GM12878 (cell line): ENCODE measurements at regions not wholly inside any gene's neighbourhood (a gene's known extent, or its start where the extent isn't known, plus 50 kb on each side); places are given as distances from the start of the nearest gene placed in this dataset.

Source experiments
- CREM ChIP-seq: IDR thresholded peaks from 2 replicates; pipeline ENCODE4 v1.6.1; 2014; ENCODE audit warnings: antibody characterized with exemption, low read depth
- CUX1 ChIP-seq: IDR thresholded peaks from 2 replicates; pipeline ENCODE4 v1.6.1; 2012; ENCODE audit warnings: improper control_type of control experiment, low read depth, low read length; ENCODE audit not compliant: insufficient replicate concordance
- EGR1 ChIP-seq, 2 experiments: IDR thresholded peaks; 1 replicate in 1 of 2; 2 replicates in 1 of 2; pipeline ENCODE4 v1.6.1; 2011 to 2012; ENCODE audit warnings: low read depth in 2 of 2, low read length in 2 of 2, borderline replicate concordance in 1 of 2, mild to moderate bottlenecking in 1 of 2, moderate library complexity in 1 of 2
- MEF2B ChIP-seq: fragments of 450-650 bp; IDR thresholded peaks from 2 replicates; pipeline ENCODE4 v1.6.1; 2018; ENCODE audit warnings: mild to moderate bottlenecking, moderate library complexity; ENCODE audit not compliant: partially characterized antibody, poor library complexity, severe bottlenecking
- NRF1 ChIP-seq: conservative IDR thresholded peaks from 2 replicates; pipeline ENCODE4 v1.6.1; 2011; ENCODE audit warnings: mild to moderate bottlenecking, low read depth, low read length, improper control_type of control experiment
- TCF7 ChIP-seq: IDR thresholded peaks from 2 replicates; pipeline ENCODE4 v1.6.1; 2014; ENCODE audit warnings: antibody characterized with exemption, borderline replicate concordance
- TF ChIP-seq, protein P1 (sequence below): fragments of 450-650 bp; formaldehyde crosslinking; IDR thresholded peaks from 2 replicates; pipeline ENCODE4 v1.4.0; 2022; ENCODE audit warnings: mild to moderate bottlenecking, moderate library complexity
- TF ChIP-seq, protein P2 (sequence below): IDR thresholded peaks from 2 replicates; pipeline ENCODE4 v1.6.1; 2011; ENCODE audit warnings: mild to moderate bottlenecking, low read depth, low read length, moderate library complexity; ENCODE audit not compliant: insufficient replicate concordance

DNA sequence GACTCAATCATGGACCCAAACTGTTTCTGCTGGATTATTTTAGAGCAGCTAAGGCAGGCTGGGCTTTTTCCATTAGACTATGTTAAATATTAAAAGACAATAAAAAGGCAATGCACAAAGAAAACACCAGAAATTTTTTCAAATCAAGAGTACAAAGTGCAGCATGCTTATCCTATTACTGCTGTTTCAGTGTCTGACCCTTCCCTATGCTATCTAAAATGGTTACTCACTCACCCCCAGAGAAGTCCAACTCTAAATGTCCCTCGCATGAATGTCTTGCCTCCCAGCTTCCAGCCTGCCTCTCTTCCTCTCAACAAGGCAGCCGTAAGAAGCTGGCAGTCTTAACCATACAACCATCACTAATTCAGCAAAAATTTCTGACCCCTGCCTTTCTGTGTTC lies 108.7 kb upstream of the SYT6 start (continued):
- TF ChIP-seq, protein P1, sequence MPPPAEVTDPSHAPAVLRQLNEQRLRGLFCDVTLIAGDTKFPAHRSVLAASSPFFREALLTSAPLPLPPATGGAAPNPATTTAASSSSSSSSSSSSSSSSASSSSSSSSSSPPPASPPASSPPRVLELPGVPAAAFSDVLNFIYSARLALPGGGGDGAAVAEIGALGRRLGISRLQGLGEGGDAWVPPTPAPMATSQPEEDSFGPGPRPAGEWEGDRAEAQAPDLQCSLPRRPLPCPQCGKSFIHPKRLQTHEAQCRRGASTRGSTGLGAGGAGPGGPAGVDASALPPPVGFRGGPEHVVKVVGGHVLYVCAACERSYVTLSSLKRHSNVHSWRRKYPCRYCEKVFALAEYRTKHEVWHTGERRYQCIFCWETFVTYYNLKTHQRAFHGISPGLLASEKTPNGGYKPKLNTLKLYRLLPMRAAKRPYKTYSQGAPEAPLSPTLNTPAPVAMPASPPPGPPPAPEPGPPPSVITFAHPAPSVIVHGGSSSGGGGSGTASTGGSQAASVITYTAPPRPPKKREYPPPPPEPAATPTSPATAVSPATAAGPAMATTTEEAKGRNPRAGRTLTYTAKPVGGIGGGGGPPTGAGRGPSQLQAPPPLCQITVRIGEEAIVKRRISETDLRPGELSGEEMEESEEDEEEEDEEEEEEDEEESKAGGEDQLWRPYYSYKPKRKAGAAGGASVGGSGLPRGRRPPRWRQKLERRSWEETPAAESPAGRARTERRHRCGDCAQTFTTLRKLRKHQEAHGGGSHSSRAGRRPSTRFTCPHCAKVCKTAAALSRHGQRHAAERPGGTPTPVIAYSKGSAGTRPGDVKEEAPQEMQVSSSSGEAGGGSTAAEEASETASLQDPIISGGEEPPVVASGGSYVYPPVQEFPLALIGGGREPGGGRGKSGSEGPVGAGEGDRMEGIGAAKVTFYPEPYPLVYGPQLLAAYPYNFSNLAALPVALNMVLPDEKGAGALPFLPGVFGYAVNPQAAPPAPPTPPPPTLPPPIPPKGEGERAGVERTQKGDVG (CRISPR knock-in tag): no peak
- TF ChIP-seq, protein P2, sequence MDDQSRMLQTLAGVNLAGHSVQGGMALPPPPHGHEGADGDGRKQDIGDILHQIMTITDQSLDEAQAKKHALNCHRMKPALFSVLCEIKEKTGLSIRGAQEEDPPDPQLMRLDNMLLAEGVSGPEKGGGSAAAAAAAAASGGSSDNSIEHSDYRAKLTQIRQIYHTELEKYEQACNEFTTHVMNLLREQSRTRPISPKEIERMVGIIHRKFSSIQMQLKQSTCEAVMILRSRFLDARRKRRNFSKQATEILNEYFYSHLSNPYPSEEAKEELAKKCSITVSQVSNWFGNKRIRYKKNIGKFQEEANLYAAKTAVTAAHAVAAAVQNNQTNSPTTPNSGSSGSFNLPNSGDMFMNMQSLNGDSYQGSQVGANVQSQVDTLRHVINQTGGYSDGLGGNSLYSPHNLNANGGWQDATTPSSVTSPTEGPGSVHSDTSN: no peak
- no peak for TF ChIP-seq TCF7
- no peak for TF ChIP-seq CREM
- TF ChIP-seq NRF1: no peak
- TF ChIP-seq CUX1: no peak
- no peak for TF ChIP-seq MEF2B
- no peak for TF ChIP-seq EGR1 (IDR thresholded peaks at IDR 0.05; ENCODE audit: borderline replicate concordance in 1 of 2, low read depth in 2 of 2, low read length in 2 of 2)
